ENCODE measurements at regions not wholly inside any gene's neighbourhood (a gene's known extent, or its start where the extent isn't known, plus 50 kb on each side); places are given as distances from the start of the nearest gene placed in this dataset.

GRCh38 chr2:118509319-118510004 lies 338.0 kb downstream of the EN1 start:
- TF ChIP-seq CTCF (IDR thresholded peaks at IDR 0.05): no peak
- H3K27ac ChIP-seq: no peak overlapping the region
- no peaks in the 10 kb centered on the region for H3K9me3 ChIP-seq (ENCODE audit: control insufficient read depth, low read length)
- no peak overlapping the region for H3K4me3 ChIP-seq (ENCODE audit: low read depth, low read length)
- H3K79me2 ChIP-seq: no peaks in the 10 kb centered on the region
- H3K4me1 ChIP-seq: peaks cover under 1% of the 10 kb centered on the region
- H3K27me3 ChIP-seq (ENCODE audit: control insufficient read depth, insufficient read depth, low read length): no peaks in the 10 kb centered on the region
- no peaks in the 10 kb centered on the region for H3K36me3 ChIP-seq (ENCODE audit: control insufficient read depth, insufficient read depth, low read length)
- H2AFZ ChIP-seq: no peak overlapping the region
- H3K9ac ChIP-seq: no peak overlapping the region
- no peak overlapping the region for H3K4me2 ChIP-seq (ENCODE audit: low read length)

- no peaks in the 10 kb centered on the region for H3K27me3 ChIP-seq (ENCODE audit: control insufficient read depth, insufficient read depth, low read length)
- H3K27ac ChIP-seq: no peak overlapping the region
- no peak overlapping the region for H2AFZ ChIP-seq
- H3K79me2 ChIP-seq: no peaks in the 10 kb centered on the region
- H3K36me3 ChIP-seq (ENCODE audit: control insufficient read depth, insufficient read depth, low read length): no peaks in the 10 kb centered on the region
- H3K9me3 ChIP-seq (ENCODE audit: control insufficient read depth, low read length): no peaks in the 10 kb centered on the region
- H3K4me1 ChIP-seq: peaks cover 3% of the 10 kb centered on the region
- no peak overlapping the region for H3K4me3 ChIP-seq (ENCODE audit: low read depth, low read length)
- H3K4me2 ChIP-seq (ENCODE audit: low read length): no peak overlapping the region
- no peak for TF ChIP-seq CTCF (IDR thresholded peaks at IDR 0.05)
- no peak overlapping the region for H3K9ac ChIP-seq
These were observed 339.2 kb downstream of the EN1 start for GRCh38 chr2:118508282-118508681.

GRCh38 chr2:118505436-118505835 lies 342.0 kb downstream of the EN1 start:
- Histone ChIP-seq H3K4me1 (peaks cover 9% of the 10 kb centered on the region), H3K27ac (no peak overlapping the region), H3K27me3 (ENCODE audit: control insufficient read depth, insufficient read depth, low read length) (no peaks in the 10 kb centered on the region), H3K9me3 (ENCODE audit: control insufficient read depth, low read length) (no peaks in the 10 kb centered on the region), H3K9ac (no peak overlapping the region), H3K4me2 (ENCODE audit: low read length) (no peak overlapping the region), H3K36me3 (ENCODE audit: control insufficient read depth, insufficient read depth, low read length) (no peaks in the 10 kb centered on the region), H2AFZ (no peak overlapping the region), H3K4me3 (ENCODE audit: low read depth, low read length) (no peak overlapping the region), H3K79me2 (no peaks in the 10 kb centered on the region)
- no peak for TF ChIP-seq CTCF (IDR thresholded peaks at IDR 0.05)

GRCh38 chr2:118502106-118502505 lies 345.3 kb downstream of the EN1 start:
- TF ChIP-seq CTCF (IDR thresholded peaks at IDR 0.05): no peak
- H3K4me3 ChIP-seq (ENCODE audit: low read depth, low read length): no peak overlapping the region

GRCh38 chr2:118498943-118499342 lies 348.5 kb downstream of the EN1 start:
- H2AFZ ChIP-seq: no peak overlapping the region
- H3K4me1 ChIP-seq: peaks cover 6% of the 10 kb centered on the region
- H3K9me3 ChIP-seq (ENCODE audit: control insufficient read depth, low read length): no peaks in the 10 kb centered on the region
- H3K9ac ChIP-seq: no peak overlapping the region
- no peak overlapping the region for H3K4me3 ChIP-seq (ENCODE audit: low read depth, low read length)
- no peaks in the 10 kb centered on the region for H3K27me3 ChIP-seq (ENCODE audit: control insufficient read depth, insufficient read depth, low read length)
- H3K36me3 ChIP-seq (ENCODE audit: control insufficient read depth, insufficient read depth, low read length): no peaks in the 10 kb centered on the region
- no peak overlapping the region for H3K4me2 ChIP-seq (ENCODE audit: low read length)
- no peak overlapping the region for H3K27ac ChIP-seq
- no peaks in the 10 kb centered on the region for H3K79me2 ChIP-seq
- no peak for TF ChIP-seq CTCF (IDR thresholded peaks at IDR 0.05)

More at GRCh38 chr2:118502106-118502505, 345.3 kb downstream of the EN1 start:
- Histone ChIP-seq H3K4me2 (ENCODE audit: low read length) (no peak overlapping the region), H3K27me3 (ENCODE audit: control insufficient read depth, insufficient read depth, low read length) (no peaks in the 10 kb centered on the region), H3K9me3 (ENCODE audit: control insufficient read depth, low read length) (no peaks in the 10 kb centered on the region), H3K9ac (no peak overlapping the region), H2AFZ (peak overlapping the region; percentile 38), H3K27ac (no peak overlapping the region), H3K79me2 (no peaks in the 10 kb centered on the region), H3K36me3 (ENCODE audit: control insufficient read depth, insufficient read depth, low read length) (no peaks in the 10 kb centered on the region), H3K4me1 (peaks cover 9% of the 10 kb centered on the region)

All from parathyroid adenoma (tissue), 2 donors.